ENCODE measurements at regions not wholly inside any gene's neighbourhood (a gene's known extent, or its start where the extent isn't known, plus 50 kb on each side); places are given as distances from the start of the nearest gene placed in this dataset.

DNA sequence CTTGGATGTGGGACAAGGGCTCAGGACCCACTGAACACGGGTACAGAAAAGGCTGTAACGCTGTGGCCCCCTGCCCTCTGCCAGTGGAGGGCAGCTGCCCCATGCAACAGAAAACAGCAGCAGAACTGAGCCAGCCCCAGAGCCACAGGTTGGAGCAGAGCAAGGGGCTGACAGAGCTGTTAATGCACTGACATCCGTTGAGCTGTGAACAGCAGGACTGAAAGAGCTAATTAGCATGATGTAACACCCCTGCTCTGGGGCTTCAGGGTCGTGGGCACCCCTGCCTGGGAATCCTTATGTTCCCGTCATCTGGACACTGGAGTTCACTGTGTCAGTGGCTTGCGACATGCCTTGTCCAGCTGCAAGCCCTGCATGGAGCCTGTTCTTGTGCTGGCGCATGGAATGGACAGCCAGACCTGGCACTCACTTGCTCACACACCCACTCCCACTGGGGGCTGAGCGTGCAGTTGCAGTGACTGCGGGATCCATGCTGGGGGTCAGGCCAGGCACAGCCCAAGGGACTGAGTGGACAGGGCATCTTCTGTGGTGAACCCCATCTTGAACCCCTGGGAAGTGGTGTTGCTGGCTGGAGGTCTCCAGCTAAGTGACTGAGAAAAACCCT lies 293.7 kb downstream of the DNAJB9 start:
- H3K4me3 ChIP-seq: no peak overlapping the region
- DNase-seq (peak in 1 of 3 donors; percentile 35), ATAC-seq (no peak)
- intact Hi-C loops (cut with DNase I, micrococcal nuclease): no loop called here
- no peaks in the 10 kb centered on the region for H3K36me3 ChIP-seq (ENCODE audit: low read depth)
- TF ChIP-seq, protein P1, sequence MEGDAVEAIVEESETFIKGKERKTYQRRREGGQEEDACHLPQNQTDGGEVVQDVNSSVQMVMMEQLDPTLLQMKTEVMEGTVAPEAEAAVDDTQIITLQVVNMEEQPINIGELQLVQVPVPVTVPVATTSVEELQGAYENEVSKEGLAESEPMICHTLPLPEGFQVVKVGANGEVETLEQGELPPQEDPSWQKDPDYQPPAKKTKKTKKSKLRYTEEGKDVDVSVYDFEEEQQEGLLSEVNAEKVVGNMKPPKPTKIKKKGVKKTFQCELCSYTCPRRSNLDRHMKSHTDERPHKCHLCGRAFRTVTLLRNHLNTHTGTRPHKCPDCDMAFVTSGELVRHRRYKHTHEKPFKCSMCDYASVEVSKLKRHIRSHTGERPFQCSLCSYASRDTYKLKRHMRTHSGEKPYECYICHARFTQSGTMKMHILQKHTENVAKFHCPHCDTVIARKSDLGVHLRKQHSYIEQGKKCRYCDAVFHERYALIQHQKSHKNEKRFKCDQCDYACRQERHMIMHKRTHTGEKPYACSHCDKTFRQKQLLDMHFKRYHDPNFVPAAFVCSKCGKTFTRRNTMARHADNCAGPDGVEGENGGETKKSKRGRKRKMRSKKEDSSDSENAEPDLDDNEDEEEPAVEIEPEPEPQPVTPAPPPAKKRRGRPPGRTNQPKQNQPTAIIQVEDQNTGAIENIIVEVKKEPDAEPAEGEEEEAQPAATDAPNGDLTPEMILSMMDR (IDR thresholded peaks at IDR 0.05): no peak
- no peaks in the 10 kb centered on the region for H3K4me1 ChIP-seq (ENCODE audit: low read depth)
- H3K9me3 ChIP-seq: peaks cover 25% of the 10 kb centered on the region

DNA sequence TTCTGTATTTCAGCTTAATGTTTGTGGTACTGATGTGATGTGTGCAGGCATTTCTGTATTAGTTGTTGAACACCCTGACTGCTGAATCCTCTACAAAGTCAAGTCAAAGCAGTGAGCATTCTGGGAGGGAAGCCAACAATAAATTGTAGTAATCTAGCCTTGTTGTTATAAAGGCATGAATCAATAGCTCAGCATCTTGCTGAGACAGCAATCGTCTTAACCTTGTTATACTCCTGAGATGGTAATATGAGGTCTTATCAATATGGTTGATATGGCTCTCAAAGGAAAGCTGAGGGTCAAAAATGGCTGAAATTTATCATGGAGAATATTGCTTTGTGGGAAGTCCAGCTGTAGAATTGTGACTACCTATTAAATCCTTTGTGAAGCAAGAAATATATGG lies 299.4 kb downstream of the DNAJB9 start:
- ATAC-seq (no peak), DNase-seq (no peak)
- Histone ChIP-seq H3K4me1 (ENCODE audit: low read depth) (no peaks in the 10 kb centered on the region), H3K4me3 (no peak overlapping the region), H3K9me3 (peaks cover 26% of the 10 kb centered on the region), H3K36me3 (ENCODE audit: low read depth) (no peaks in the 10 kb centered on the region)
- TF ChIP-seq, protein P1 (IDR thresholded peaks at IDR 0.05): no peak
- intact Hi-C loops (cut with DNase I, micrococcal nuclease): no loop called here

DNA sequence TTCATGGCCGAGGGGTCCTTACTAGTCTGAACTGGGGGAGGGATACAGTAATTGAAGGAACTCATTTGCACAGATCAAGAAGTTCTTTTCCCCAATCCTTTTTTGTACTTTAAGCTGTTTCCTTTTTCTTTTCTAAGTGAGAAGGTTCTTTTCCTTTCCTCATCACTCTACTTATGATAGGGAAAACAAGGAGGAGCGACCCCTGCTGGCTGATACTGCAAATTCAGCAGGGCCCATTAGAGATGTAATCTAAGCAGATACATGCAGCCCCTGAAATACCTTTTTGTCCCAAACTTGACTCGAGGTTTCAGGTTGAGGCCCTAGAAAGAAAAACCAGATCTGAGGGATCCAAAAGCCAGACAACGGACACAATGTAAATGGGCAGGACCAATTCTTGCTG lies 305.5 kb downstream of the DNAJB9 start:
- H3K36me3 ChIP-seq (ENCODE audit: low read depth): no peaks in the 10 kb centered on the region
- no peaks in the 10 kb centered on the region for H3K4me1 ChIP-seq (ENCODE audit: low read depth)
- DNase-seq: no peak
- no peak overlapping the region for H3K4me3 ChIP-seq
- peaks cover 48% of the 10 kb centered on the region for H3K9me3 ChIP-seq
- intact Hi-C loops (cut with DNase I, micrococcal nuclease): no loop called here
- no peak for ATAC-seq
- TF ChIP-seq, protein P1 (IDR thresholded peaks at IDR 0.05): no peak

DNA sequence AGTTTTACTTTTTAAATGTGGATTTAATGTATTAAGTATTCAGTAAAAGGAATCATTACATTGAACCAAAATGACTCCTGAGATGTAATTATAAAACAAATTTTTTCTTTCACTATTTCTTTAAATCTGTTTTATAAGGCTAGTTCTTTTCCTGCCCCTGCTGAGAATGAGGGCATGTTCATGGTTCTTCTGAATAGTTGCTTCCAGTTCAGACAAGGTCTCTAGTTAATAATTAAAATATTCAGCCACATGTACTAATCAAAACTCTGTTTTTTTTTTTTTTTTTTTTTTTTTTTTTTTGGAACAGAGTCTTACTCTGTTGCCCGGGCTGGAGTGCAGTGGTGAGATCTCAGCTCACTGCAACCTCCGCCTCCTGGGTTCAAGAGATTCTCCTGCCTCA lies 321.2 kb downstream of the DNAJB9 start:
- ATAC-seq: no peak
- TF ChIP-seq, protein P1 (IDR thresholded peaks at IDR 0.05): no peak
- intact Hi-C loops (cut with DNase I, micrococcal nuclease): no loop called here
- Histone ChIP-seq H3K4me3 (no peak overlapping the region), H3K4me1 (ENCODE audit: low read depth) (no peaks in the 10 kb centered on the region), H3K9me3 (peaks cover 33% of the 10 kb centered on the region), H3K36me3 (ENCODE audit: low read depth) (no peaks in the 10 kb centered on the region)
- no peak for DNase-seq

DNA sequence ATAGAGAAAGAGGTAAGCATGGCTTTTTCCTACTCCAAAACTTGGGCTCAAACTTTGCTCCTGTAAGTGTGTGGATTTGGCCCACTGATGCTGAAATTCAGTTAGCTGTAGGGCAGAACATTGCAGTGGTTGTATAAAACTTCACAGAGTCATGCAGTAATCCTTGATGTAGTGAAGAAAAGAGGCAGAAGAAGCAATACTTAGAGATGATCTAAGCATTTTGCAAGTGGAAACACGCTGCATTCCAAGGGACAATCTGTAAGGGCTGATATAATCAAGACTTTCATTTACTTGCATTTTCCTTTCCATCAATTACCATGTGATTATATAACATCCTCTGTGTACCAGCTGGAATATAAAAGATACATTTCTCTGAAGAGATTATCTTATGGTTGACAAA lies 338.8 kb downstream of the DNAJB9 start:
- intact Hi-C loops (cut with DNase I, micrococcal nuclease): no loop called here
- TF ChIP-seq, protein P1 (IDR thresholded peaks at IDR 0.05): no peak
- Histone ChIP-seq H3K9me3 (peaks cover 2% of the 10 kb centered on the region), H3K4me1 (ENCODE audit: low read depth) (no peaks in the 10 kb centered on the region), H3K4me3 (no peak overlapping the region), H3K36me3 (ENCODE audit: low read depth) (no peaks in the 10 kb centered on the region)
- ATAC-seq (no peak), DNase-seq (no peak)

- Histone ChIP-seq H3K36me3 (ENCODE audit: low read depth) (no peaks in the 10 kb centered on the region), H3K4me3 (no peak overlapping the region), H3K4me1 (ENCODE audit: low read depth) (no peaks in the 10 kb centered on the region), H3K9me3 (peaks cover 6% of the 10 kb centered on the region)
- intact Hi-C loops (cut with DNase I, micrococcal nuclease): no loop called here
- ATAC-seq (no peak), DNase-seq (no peak)
- TF ChIP-seq, protein P1 (IDR thresholded peaks at IDR 0.05): no peak
These were observed 341.3 kb downstream of the DNAJB9 start for GRCh38 chr7:108911016-108911415.
